ENCODE measurements at regions not wholly inside any gene's neighbourhood (a gene's known extent, or its start where the extent isn't known, plus 50 kb on each side); places are given as distances from the start of the nearest gene placed in this dataset.

- TF ChIP-seq EZH2 (IDR thresholded peaks at IDR 0.05; ENCODE audit: low read depth) (no peak), CTCF (conservative IDR thresholded peaks at IDR 0.05) (no peak)
These were observed 182.2 kb downstream of the SREK1 start for GRCh38 chr5:66326276-66326675.

All from PC-9 (cell line).